DOHH2 (cell line): ENCODE measurements at regions not wholly inside any gene's neighbourhood (a gene's known extent, or its start where the extent isn't known, plus 50 kb on each side); places are given as distances from the start of the nearest gene placed in this dataset.
A peak's percentile ranks its signal among the peaks of the same experiment; 100 is the strongest.
"Not testable (repeated sequence)": the region's sequence is repeated elsewhere in the genome, so short reads cannot be mapped to it uniquely, and the experiment has no call there.

ENCODE experiments used
- H3F3A ChIP-seq: fragments of 200-600 bp; sonication (generic), shearing (Covaris generic); 2 replicates; pipeline ENCODE4 v1.6.0; 2016; ENCODE audit warnings: antibody characterized with exemption, mild to moderate bottlenecking; ENCODE audit not compliant: control insufficient read depth, insufficient read depth
- H3K27ac ChIP-seq: fragments of 200-600 bp; sonication (generic); 2 replicates; pipeline ENCODE4 v1.5.1; 2014; ENCODE audit warnings: low read depth, mild to moderate bottlenecking, low read length, moderate library complexity
- H3K27me3 ChIP-seq: fragments of 200-600 bp; sonication (generic); 2 replicates; pipeline ENCODE4 v1.6.1; 2014; ENCODE audit warnings: mild to moderate bottlenecking, low read length, mixed read lengths; ENCODE audit not compliant: control insufficient read depth
- H3K36me3 ChIP-seq: fragments of 200-600 bp; sonication (generic); 2 replicates; pipeline ENCODE4 v1.6.1; 2014; ENCODE audit warnings: mild to moderate bottlenecking, low read length, moderate library complexity, mixed read lengths; ENCODE audit not compliant: control insufficient read depth
- H3K4me1 ChIP-seq: fragments of 200-600 bp; sonication (generic); 2 replicates; pipeline ENCODE4 v1.6.1; 2014; ENCODE audit warnings: mild to moderate bottlenecking, low read length, mixed read lengths; ENCODE audit not compliant: control insufficient read depth
- H3K4me2 ChIP-seq: fragments of 200-600 bp; sonication (generic); 2 replicates; pipeline ENCODE4 v1.6.0; 2014; ENCODE audit warnings: mild to moderate bottlenecking, low read length, moderate library complexity
- H3K4me3 ChIP-seq: fragments of 200-600 bp; sonication (generic); 2 replicates; pipeline ENCODE4 v1.5.1; 2014; ENCODE audit warnings: mild to moderate bottlenecking, low read length, mixed read lengths
- H3K79me2 ChIP-seq: fragments of 200-600 bp; sonication (generic); 2 replicates; pipeline ENCODE4 v1.6.1; 2014; ENCODE audit warnings: mild to moderate bottlenecking, low read length, mixed read lengths; ENCODE audit not compliant: control insufficient read depth
- H3K9me2 ChIP-seq: fragments of 200-600 bp; sonication (generic); replicated peaks from 2 replicates; pipeline ENCODE4 v1.6.1; 2014; ENCODE audit warnings: mild to moderate bottlenecking, low read length, mixed read lengths; ENCODE audit not compliant: control insufficient read depth
- H3K9me3 ChIP-seq: fragments of 200-600 bp; sonication (generic); 2 replicates; pipeline ENCODE4 v1.6.1; 2014; ENCODE audit warnings: antibody characterized with exemption, low read length, mixed read lengths; ENCODE audit not compliant: control insufficient read depth, insufficient read depth
- H4K20me1 ChIP-seq: fragments of 200-600 bp; sonication (generic); 2 replicates; pipeline ENCODE4 v1.6.0; 2014; ENCODE audit warnings: low read depth, mild to moderate bottlenecking, antibody characterized with exemption, low read length, moderate library complexity; ENCODE audit not compliant: control insufficient read depth, insufficient read depth
- EZH2phosphoT487 ChIP-seq: fragments of 200-600 bp; sonication (generic); IDR thresholded peaks from 2 replicates; pipeline ENCODE4 v1.6.1; 2017; ENCODE audit warnings: borderline replicate concordance, mild to moderate bottlenecking, antibody characterized with exemption, low read length, moderate library complexity, mixed read lengths
- TF ChIP-seq, protein P1 (sequence below): fragments of 200-600 bp; sonication (generic); IDR thresholded peaks from one replicate; pipeline ENCODE4 v1.5.1; 2014; ENCODE audit warnings: antibody characterized with exemption, mild to moderate bottlenecking, low read depth, low read length; ENCODE audit not compliant: poor library complexity, severe bottlenecking

DNA sequence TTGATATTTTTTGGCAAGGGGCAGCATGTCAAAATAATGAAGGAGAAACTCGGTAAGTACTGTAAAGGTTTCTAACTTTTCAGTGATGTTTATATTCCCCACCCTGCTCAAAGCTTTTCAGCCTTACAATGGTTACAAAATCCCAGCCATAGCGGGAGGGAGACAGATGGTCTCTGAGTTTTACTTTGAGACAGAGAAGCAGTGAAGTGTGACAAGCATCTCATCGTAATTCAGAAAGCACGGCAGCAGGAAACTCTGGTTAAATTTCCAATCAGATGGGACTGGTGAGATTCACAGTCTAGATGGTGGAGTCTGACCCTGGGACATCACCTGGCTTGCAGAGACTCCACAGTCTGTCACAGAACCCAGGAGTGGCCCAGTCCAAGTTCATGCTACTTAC, 448.0 kb upstream of the AMELY start:
- Histone ChIP-seq H3K79me2 (no peaks in the 10 kb centered on the region), H4K20me1 (no peaks in the 10 kb centered on the region), H3K4me1 (no peaks in the 10 kb centered on the region), H3K27me3 (no peaks in the 10 kb centered on the region), H3F3A (no peaks in the 10 kb centered on the region), H3K36me3 (peaks cover 30% of the 10 kb centered on the region), H3K4me3 (no peak overlapping the region), H3K4me2 (no peak overlapping the region), H3K9me3 (no peaks in the 10 kb centered on the region), H3K27ac (no peak overlapping the region), H3K9me2 (no peaks in the 10 kb centered on the region)
- TF ChIP-seq, protein P1, sequence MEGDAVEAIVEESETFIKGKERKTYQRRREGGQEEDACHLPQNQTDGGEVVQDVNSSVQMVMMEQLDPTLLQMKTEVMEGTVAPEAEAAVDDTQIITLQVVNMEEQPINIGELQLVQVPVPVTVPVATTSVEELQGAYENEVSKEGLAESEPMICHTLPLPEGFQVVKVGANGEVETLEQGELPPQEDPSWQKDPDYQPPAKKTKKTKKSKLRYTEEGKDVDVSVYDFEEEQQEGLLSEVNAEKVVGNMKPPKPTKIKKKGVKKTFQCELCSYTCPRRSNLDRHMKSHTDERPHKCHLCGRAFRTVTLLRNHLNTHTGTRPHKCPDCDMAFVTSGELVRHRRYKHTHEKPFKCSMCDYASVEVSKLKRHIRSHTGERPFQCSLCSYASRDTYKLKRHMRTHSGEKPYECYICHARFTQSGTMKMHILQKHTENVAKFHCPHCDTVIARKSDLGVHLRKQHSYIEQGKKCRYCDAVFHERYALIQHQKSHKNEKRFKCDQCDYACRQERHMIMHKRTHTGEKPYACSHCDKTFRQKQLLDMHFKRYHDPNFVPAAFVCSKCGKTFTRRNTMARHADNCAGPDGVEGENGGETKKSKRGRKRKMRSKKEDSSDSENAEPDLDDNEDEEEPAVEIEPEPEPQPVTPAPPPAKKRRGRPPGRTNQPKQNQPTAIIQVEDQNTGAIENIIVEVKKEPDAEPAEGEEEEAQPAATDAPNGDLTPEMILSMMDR, result no peak
- no peak for TF ChIP-seq EZH2phosphoT487

DNA sequence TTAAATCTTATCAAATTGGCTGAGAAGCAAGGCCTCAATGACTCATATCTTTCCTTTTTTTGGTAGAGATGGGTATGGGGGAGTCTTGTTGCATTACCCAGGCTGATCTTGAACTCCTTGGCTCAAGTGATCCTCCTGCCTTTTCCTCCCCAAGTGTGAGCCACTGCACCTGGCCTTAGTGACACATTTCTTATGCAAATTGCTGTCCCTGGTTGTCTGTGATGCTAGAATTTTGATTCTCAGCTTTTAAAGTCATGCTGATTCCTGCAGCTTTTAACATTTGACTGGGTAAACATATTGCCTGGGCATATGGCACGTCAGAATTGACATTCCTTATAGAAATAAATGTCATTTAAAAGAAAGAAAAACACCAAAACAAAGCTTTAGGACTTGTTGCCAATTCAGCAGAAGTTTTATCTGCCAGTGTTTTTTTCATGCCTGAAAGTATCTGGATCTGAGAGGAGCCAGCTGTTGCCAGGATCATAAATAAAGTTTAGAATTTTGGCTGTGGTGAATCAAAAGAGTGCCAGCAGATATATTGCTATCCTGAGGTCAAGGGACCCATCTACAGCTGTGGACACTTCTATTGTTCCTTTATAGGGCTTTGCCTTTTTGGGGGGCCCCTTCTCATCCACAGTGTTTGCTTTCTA, 446.7 kb upstream of the AMELY start:
- Histone ChIP-seq H3K4me2 (no peak overlapping the region), H3K27ac (no peak overlapping the region), H3K27me3 (no peaks in the 10 kb centered on the region), H3K79me2 (no peaks in the 10 kb centered on the region), H3K9me3 (no peaks in the 10 kb centered on the region), H3K9me2 (no peaks in the 10 kb centered on the region), H3K4me3 (no peak overlapping the region), H3K36me3 (peaks cover 31% of the 10 kb centered on the region), H3K4me1 (no peaks in the 10 kb centered on the region), H3F3A (no peaks in the 10 kb centered on the region), H4K20me1 (no peaks in the 10 kb centered on the region)
- no peak for TF ChIP-seq EZH2phosphoT487
- TF ChIP-seq, protein P1, result no peak

DNA sequence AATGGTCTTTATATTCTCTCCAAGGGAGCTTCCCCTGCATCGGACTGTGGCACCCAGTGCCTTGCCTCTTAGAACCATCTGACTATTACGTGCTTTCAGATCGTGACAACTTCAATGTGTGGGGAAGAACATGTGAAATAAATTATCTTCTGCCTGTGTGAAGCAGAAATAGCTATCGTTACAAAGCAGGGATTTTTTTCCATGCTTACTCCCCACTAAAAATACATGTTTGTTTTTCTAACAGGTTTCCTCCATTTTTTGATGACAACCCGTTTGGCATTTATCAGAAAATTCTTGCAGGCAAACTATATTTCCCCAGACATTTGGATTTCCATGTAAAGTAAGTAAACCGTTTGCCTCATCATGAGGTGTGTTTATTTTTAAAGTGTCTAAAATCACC, 444.3 kb upstream of the AMELY start:
- H3K9me3 ChIP-seq, H3K4me1 ChIP-seq, H3K4me3 ChIP-seq, H4K20me1 ChIP-seq, H3K4me2 ChIP-seq, H3K27me3 ChIP-seq, H3K9me2 ChIP-seq, H3K27ac ChIP-seq, H3F3A ChIP-seq, H3K79me2 ChIP-seq: not testable (repeated sequence)
- H3K36me3 ChIP-seq, result peaks cover 26% of the 10 kb centered on the region

DNA sequence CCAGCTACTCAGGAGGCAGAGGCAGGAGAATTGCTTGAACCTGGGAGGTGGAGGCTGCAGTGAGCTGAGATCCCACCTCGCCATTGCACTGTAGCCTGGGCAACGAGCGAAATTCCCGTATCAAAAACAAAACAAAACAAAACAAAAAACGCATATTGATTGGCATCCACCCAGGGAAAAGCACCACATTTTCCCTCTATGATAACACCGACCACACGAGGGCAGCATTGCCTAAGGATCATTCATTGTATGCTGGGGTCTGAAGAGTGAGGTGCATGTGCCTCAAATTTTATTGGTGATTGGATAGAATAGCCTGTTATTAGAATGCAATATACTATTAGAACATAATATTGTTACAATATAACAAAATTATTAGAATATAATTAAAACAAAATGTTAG, 433.1 kb upstream of the AMELY start:
- Histone ChIP-seq H3K4me3 (no peak overlapping the region), H3K27ac (no peak overlapping the region), H3K27me3 (no peaks in the 10 kb centered on the region), H3K4me2 (no peak overlapping the region), H3F3A (no peaks in the 10 kb centered on the region), H3K36me3 (0 out of 2 replicates have a peak, but pooled peaks cover 3% of the 10 kb centered on the region), H4K20me1 (no peaks in the 10 kb centered on the region), H3K9me3 (no peaks in the 10 kb centered on the region), H3K4me1 (peaks cover 4% of the 10 kb centered on the region), H3K9me2 (no peaks in the 10 kb centered on the region), H3K79me2 (no peaks in the 10 kb centered on the region)
- TF ChIP-seq, protein P1, result peak; percentile 57
- TF ChIP-seq EZH2phosphoT487, result no peak
